A549 (cell line): ENCODE measurements at regions not wholly inside any gene's neighbourhood (a gene's known extent, or its start where the extent isn't known, plus 50 kb on each side); places are given as distances from the start of the nearest gene placed in this dataset.

Experiments
- ATAC-seq, 2 experiments: fragments of 200-7000 bp in 1 of 2; fragments of >200 bp in 1 of 2; cut with Nextera tagmentation in 1 of 2; cut with Tn5 transposase in 1 of 2; 3 replicates each; pipeline versions ENCODE4 v1.8.0 to v1.9.1; 2018 to 2020; ENCODE audit warnings: mild to moderate bottlenecking in 1 of 2, moderate library complexity in 1 of 2
- CTCF ChIA-PET: fragments of 300-600 bp; sonication (Branson Sonifier 250); formaldehyde crosslinking; extraction: SDS; loops from one replicate; lab custom pipeline; 2021; ENCODE audit warnings: antibody characterized with exemption, inconsistent platforms; lab: Yijun Ruan, JAX
- POLR2A ChIA-PET: fragments of 350-600 bp; formaldehyde crosslinking; extraction: SDS; loops from one replicate; lab custom pipeline; 2021; ENCODE audit warnings: antibody characterized with exemption, inconsistent platforms; lab: Yijun Ruan, JAX
- DNase-seq, 2 experiments: peaks; one replicate each; pipeline versions ENCODE4 v3.0.0 to v3.0.0-alpha.2; 2011 to 2016; ENCODE audit warnings: low read depth in 1 of 2, low spot score in 1 of 2
- FAIRE-seq: peaks from 2 replicates; lab custom pipeline; 2011; peaks lifted over from hg19 to GRCh38; lab: Jason Lieb, UNC
- H3K27ac ChIP-seq, 2 experiments: fragments of >200 bp; sonication (Bioruptor Twin); formaldehyde crosslinking; 3 replicates each; pipeline ENCODE4 v1.5.1; 2016 to 2017
- H3K4me1 ChIP-seq: fragments of >200 bp; sonication (Bioruptor Twin); formaldehyde crosslinking; 3 replicates; pipeline ENCODE4 v1.6.1; 2016
- H3K4me2 ChIP-seq: fragments of >200 bp; sonication (Bioruptor Twin); formaldehyde crosslinking; 3 replicates; pipeline ENCODE4 v1.6.1; 2016
- H3K4me3 ChIP-seq: fragments of >200 bp; sonication (Bioruptor Twin); formaldehyde crosslinking; 3 replicates; pipeline ENCODE4 v1.5.1; 2016
- H3K9me3 ChIP-seq: fragments of >200 bp; sonication (Bioruptor Twin); formaldehyde crosslinking; 3 replicates; pipeline ENCODE4 v1.6.1; 2016
- BHLHE40 ChIP-seq: IDR thresholded peaks from 2 replicates; pipeline ENCODE4 v1.6.1; 2012; ENCODE audit warnings: low read depth, low read length, inconsistent platforms
- CBX8 ChIP-seq: fragments of 200-600 bp; sonication (generic); IDR thresholded peaks from 2 replicates; pipeline ENCODE4 v1.6.1; 2016
- CHD2 ChIP-seq: fragments of 150-350 bp; IDR thresholded peaks from 2 replicates; pipeline ENCODE4 v1.6.1; 2014; ENCODE audit warnings: low read length; ENCODE audit not compliant: partially characterized antibody
- CHD4 ChIP-seq: fragments of 200-600 bp; sonication (generic); IDR thresholded peaks from 2 replicates; pipeline ENCODE4 v1.6.1; 2016; ENCODE audit warnings: antibody characterized with exemption, mild to moderate bottlenecking, borderline replicate concordance
- EHF ChIP-seq: fragments of 250-450 bp; sonication (Bioruptor Pico); IDR thresholded peaks from 2 replicates; pipeline ENCODE4 v1.5.0; 2020; ENCODE audit warnings: mild to moderate bottlenecking
- EHMT2 ChIP-seq: fragments of 200-600 bp; sonication (generic); IDR thresholded peaks from 2 replicates; pipeline ENCODE4 v1.6.1; 2016; ENCODE audit warnings: antibody characterized with exemption, low read depth, mild to moderate bottlenecking, moderate library complexity
- EP300 ChIP-seq, 2 experiments: fragments of >200 bp; sonication (Bioruptor Twin); formaldehyde crosslinking; IDR thresholded peaks; 2 replicates in 1 of 2; 3 replicates in 1 of 2; pipeline ENCODE4 v1.6.1; 2016 to 2017
- FOSL2 ChIP-seq, 2 experiments: fragments of 450-650 bp in 1 of 2; fragments of >200 bp in 1 of 2; sonication (Bioruptor Twin) in 1 of 2; formaldehyde crosslinking; IDR thresholded peaks; 2 replicates each; pipeline versions ENCODE4 v1.5.0 to v1.6.1; 2016 to 2020; ENCODE audit warnings: mild to moderate bottlenecking in 1 of 2, moderate library complexity in 1 of 2
- GATA3 ChIP-seq: IDR thresholded peaks from 2 replicates; pipeline ENCODE4 v1.6.1; 2012; ENCODE audit warnings: borderline replicate concordance
- HDAC2 ChIP-seq: fragments of 200-600 bp; sonication (generic); IDR thresholded peaks from 2 replicates; pipeline ENCODE4 v1.6.1; 2016
- HOXA7 ChIP-seq: fragments of 250-450 bp; sonication (Bioruptor Pico); IDR thresholded peaks from 2 replicates; pipeline ENCODE4 v1.5.0; 2020; ENCODE audit warnings: mild to moderate bottlenecking, moderate library complexity
- HOXB13 ChIP-seq: fragments of 250-450 bp; sonication (Bioruptor Pico); IDR thresholded peaks from 2 replicates; pipeline ENCODE4 v1.5.0; 2020; ENCODE audit warnings: low read depth, mild to moderate bottlenecking, moderate library complexity
- JUN ChIP-seq, 2 experiments: fragments of >200 bp; sonication (Bioruptor Twin); formaldehyde crosslinking; IDR thresholded peaks; 2 replicates in 1 of 2; 3 replicates in 1 of 2; pipeline ENCODE4 v1.6.1; 2016 to 2017
- NFE2L2 ChIP-seq: fragments of 150-350 bp; conservative IDR thresholded peaks from 2 replicates; pipeline ENCODE4 v1.6.1; 2014; ENCODE audit warnings: low read length
- POLR2A ChIP-seq: IDR thresholded peaks from 2 replicates; pipeline ENCODE4 v1.6.1; 2012; ENCODE audit warnings: mild to moderate bottlenecking, low read length
- RFX5 ChIP-seq: fragments of 450-650 bp; IDR thresholded peaks from 2 replicates; pipeline ENCODE4 v1.7.1; 2014; ENCODE audit warnings: antibody characterized with exemption, mild to moderate bottlenecking, moderate library complexity
- SMC3 ChIP-seq: fragments of >200 bp; sonication (Bioruptor Twin); formaldehyde crosslinking; IDR thresholded peaks from 3 replicates; pipeline ENCODE4 v1.6.1; 2018; ENCODE audit warnings: inconsistent platforms
- SREBF2 ChIP-seq: fragments of 450-650 bp; IDR thresholded peaks from 2 replicates; pipeline ENCODE4 v1.6.1; 2014; ENCODE audit warnings: mild to moderate bottlenecking, moderate library complexity
- TP53 ChIP-seq: fragments of 250-450 bp; sonication (Bioruptor Pico); IDR thresholded peaks from 2 replicates; pipeline ENCODE4 v1.5.0; 2021; ENCODE audit warnings: mild to moderate bottlenecking, moderate library complexity
- ZC3H11A ChIP-seq: fragments of 450-650 bp; IDR thresholded peaks from 2 replicates; pipeline ENCODE4 v1.6.1; 2014; ENCODE audit warnings: antibody characterized with exemption, mild to moderate bottlenecking
- WGBS: methylation state at CpG from one replicate; pipeline ENCODE4 v1.1.6; 2017; ENCODE audit errors: missing lambda C conversion rate; 5-methylcytosine and 5-hydroxymethylcytosine counted together
- TF ChIP-seq, protein P1 (sequence below): fragments of 250-450 bp; sonication (Bioruptor Pico); IDR thresholded peaks from 2 replicates; pipeline ENCODE4 v1.5.0; 2021; ENCODE audit warnings: mild to moderate bottlenecking, moderate library complexity, borderline replicate concordance
- TF ChIP-seq, protein P2 (sequence below): fragments of 450-650 bp; IDR thresholded peaks from 2 replicates; pipeline ENCODE4 v1.6.1; 2014; ENCODE audit warnings: antibody characterized with exemption
- TF ChIP-seq, protein P3 (sequence below): fragments of >200 bp; sonication (Bioruptor Twin); formaldehyde crosslinking; IDR thresholded peaks from 2 replicates; pipeline ENCODE4 v1.6.1; 2016

DNA sequence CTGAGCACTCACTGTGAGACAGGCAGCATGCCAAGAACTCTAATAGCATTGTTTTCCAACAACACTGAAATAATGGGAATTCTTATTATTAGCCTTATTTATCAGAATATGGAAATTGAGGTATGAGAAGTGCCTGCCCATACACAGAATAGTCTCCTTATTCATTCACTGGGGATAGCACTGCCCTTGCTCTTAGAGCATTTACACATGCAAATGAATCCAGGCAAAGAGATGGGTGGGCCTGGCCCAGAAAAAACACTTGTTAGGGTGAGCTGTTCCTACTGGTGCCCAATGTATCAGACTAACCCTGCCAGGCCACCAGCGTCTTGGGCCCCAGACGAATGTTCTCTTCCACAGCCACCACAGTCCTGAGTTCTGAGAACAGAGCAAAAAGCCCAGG lies 112.9 kb downstream of the TUBA3C start (continued):
- TF ChIP-seq, protein P1, sequence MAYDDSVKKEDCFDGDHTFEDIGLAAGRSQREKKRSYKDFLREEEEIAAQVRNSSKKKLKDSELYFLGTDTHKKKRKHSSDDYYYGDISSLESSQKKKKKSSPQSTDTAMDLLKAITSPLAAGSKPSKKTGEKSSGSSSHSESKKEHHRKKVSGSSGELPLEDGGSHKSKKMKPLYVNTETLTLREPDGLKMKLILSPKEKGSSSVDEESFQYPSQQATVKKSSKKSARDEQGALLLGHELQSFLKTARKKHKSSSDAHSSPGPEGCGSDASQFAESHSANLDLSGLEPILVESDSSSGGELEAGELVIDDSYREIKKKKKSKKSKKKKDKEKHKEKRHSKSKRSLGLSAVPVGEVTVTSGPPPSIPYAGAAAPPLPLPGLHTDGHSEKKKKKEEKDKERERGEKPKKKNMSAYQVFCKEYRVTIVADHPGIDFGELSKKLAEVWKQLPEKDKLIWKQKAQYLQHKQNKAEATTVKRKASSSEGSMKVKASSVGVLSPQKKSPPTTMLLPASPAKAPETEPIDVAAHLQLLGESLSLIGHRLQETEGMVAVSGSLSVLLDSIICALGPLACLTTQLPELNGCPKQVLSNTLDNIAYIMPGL (CRISPR knock-in tag): no peak
- TF ChIP-seq GATA3: no peak
- no peak for TF ChIP-seq CHD2
- TF ChIP-seq CBX8: no peak
- no peak for TF ChIP-seq NFE2L2
- no peak for TF ChIP-seq RFX5

DNA sequence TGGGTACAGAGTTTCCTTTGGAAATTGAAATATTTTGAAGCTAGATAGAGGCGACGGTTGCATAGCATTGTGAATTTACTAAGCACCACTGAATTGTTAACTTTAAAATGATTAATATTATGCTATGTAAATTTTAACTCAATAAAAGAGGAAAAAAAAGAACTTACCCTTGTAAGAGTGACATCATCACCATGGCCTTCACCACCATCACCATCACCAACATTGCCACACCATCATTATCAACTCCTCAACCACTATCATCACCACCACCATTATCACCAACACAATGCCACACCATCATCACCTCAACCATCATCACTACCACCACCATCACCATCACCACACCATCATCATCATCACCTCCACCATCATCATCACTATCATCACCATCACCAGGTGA lies 113.9 kb downstream of the TUBA3C start:
- no peak overlapping the region for H3K4me3 ChIP-seq
- CTCF ChIA-PET: no interaction called here
- FAIRE-seq (no peak), ATAC-seq (no peak), DNase-seq (no peak)
- H3K4me2 ChIP-seq: no peak overlapping the region
- POLR2A ChIA-PET: no interaction called here
- no peaks in the 10 kb centered on the region for H3K4me1 ChIP-seq
- TF ChIP-seq SMC3: no peak
- TF ChIP-seq HOXA7 (CRISPR knock-in tag): no peak
- no peak for TF ChIP-seq HOXB13 (CRISPR knock-in tag)
- TF ChIP-seq SREBF2: no peak
- TF ChIP-seq POLR2A: no peak
- TF ChIP-seq, protein P2, sequence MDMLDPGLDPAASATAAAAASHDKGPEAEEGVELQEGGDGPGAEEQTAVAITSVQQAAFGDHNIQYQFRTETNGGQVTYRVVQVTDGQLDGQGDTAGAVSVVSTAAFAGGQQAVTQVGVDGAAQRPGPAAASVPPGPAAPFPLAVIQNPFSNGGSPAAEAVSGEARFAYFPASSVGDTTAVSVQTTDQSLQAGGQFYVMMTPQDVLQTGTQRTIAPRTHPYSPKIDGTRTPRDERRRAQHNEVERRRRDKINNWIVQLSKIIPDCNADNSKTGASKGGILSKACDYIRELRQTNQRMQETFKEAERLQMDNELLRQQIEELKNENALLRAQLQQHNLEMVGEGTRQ: no peak
- no peak for TF ChIP-seq FOSL2 (IDR thresholded peaks at IDR 0.05)
- TF ChIP-seq FOSL2 (CRISPR knock-in tag; IDR thresholded peaks at IDR 0.05): no peak
- no peak for TF ChIP-seq BHLHE40
- no peak for TF ChIP-seq EP300 (IDR thresholded peaks at IDR 0.05)
- no peak for TF ChIP-seq ZC3H11A
- TF ChIP-seq, protein P3, sequence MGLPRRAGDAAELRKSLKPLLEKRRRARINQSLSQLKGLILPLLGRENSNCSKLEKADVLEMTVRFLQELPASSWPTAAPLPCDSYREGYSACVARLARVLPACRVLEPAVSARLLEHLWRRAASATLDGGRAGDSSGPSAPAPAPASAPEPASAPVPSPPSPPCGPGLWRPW: no peak
- no peak overlapping the region for H3K27ac ChIP-seq
- 57% methylated on average over 2 of the region's 2 CpGs for WGBS
- no peaks in the 10 kb centered on the region for H3K9me3 ChIP-seq

DNA sequence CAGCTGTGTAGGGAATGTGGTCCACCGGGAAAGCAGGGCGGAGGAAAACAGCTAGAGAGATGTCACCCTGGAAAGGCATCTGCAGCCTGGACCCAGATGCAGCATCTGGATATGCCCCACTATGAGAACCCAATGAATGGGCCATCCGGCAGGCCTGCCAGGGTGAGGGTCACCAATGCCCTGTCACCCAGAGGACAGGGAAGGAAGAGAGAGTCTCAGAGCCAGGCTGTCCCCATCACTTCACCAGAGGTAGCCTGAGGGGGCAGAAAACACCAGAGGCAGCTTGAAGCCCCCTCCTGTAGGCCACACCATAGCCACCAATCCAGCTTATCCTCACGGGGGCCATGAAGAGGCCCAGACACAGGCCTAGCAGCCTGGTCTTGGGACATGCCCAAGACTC lies 118.8 kb downstream of the TUBA3C start:
- no peak overlapping the region for H3K4me2 ChIP-seq
- WGBS: 46% methylated on average over 4 of the region's 4 CpGs
- H3K4me1 ChIP-seq: no peaks in the 10 kb centered on the region
- DNase-seq (no peak), FAIRE-seq (no peak), ATAC-seq (no peak)
- no peaks in the 10 kb centered on the region for H3K9me3 ChIP-seq
- TF ChIP-seq SREBF2 (no peak), HDAC2 (no peak), EHF (CRISPR knock-in tag) (no peak), CHD2 (no peak), TP53 (CRISPR knock-in tag) (no peak), CHD4 (no peak), JUN (IDR thresholded peaks at IDR 0.05) (no peak), EHMT2 (no peak)
- ChIA-PET POLR2A (no interaction called here), CTCF (interaction anchor here (0.6 kb wide), 1 partner anchor 540 kb away, joined by 3 read pairs; no protein-coding TSS in a partner anchor)
- no peak overlapping the region for H3K27ac ChIP-seq
- no peak overlapping the region for H3K4me3 ChIP-seq
